ENCODE measurements at regions not wholly inside any gene's neighbourhood (a gene's known extent, or its start where the extent isn't known, plus 50 kb on each side); places are given as distances from the start of the nearest gene placed in this dataset.

- Histone ChIP-seq H3K4me1 (no peaks in the 10 kb centered on the region), H3K27ac (no peak overlapping the region), H3K36me3 (replicated peaks in 1 of 2; ENCODE audit: insufficient read depth in 1 of 2, low read depth in 2 of 2) (no peaks in the 10 kb centered on the region), H3K27me3 (no peaks in the 10 kb centered on the region), H3K4me3 (no peak overlapping the region), H3K9me3 (peaks cover 0 to 5% (median 0%) of the 10 kb centered on the region in 3 donors)
- no peak for TF ChIP-seq CTCF (IDR thresholded peaks at IDR 0.05)
- TF ChIP-seq POLR2A (IDR thresholded peaks at IDR 0.05), result no peak
- ATAC-seq, result no peak
- intact Hi-C loops (cut with DNase I), result no loop called here
- no peak for DNase-seq
- WGBS, 2 donors, result 13 to 47% methylated on average over 1 of the region's 1 CpG
Measured at GRCh38 chr4:28209371-28209924, 1348.8 kb downstream of the STIM2 start.

DNA sequence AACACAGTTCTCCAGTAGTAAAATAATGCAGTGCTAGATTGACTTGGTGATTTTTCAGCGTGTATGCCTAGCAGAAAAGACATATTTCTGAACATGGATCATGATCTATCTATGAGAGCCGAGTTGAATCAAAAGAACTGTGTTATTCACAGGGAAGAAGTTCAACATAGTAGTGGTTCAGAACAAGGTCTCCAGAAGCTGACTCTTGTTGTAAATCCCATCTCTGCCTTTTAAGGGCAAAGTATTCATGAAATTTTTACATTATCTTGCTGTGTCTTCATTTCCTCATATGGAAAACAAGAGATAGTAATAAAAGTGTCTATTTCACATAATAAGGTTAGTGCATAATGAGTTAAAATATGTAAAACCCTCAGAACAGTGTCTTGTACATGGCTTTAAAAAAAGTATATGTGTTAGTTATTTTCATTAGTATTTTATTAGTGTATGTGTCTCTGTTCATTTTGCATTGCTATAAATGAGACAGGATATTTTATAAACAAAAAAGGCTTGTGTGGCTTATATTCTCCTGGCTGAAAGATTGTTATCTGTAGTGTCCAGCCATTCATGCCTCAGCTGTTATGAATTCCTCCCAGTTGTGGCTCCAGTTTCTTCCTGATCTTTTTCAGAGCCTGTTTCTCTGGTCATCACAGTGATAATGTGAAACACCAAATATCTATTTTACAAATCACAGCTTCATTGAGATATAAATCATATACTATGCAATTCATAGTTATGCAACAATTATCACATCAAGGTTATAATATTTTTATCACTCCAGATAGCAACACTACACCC lies 1351.2 kb downstream of the STIM2 start:
- Histone ChIP-seq H3K9me3 (no peaks in the 10 kb centered on the region), H3K27ac (no peak overlapping the region), H3K4me1 (no peaks in the 10 kb centered on the region), H3K27me3 (no peaks in the 10 kb centered on the region), H3K36me3 (replicated peaks in 1 of 2; ENCODE audit: insufficient read depth in 1 of 2, low read depth in 2 of 2) (no peaks in the 10 kb centered on the region), H3K4me3 (no peak overlapping the region)
- DNase-seq (no peak), ATAC-seq (no peak)
- intact Hi-C loops (cut with DNase I), result no loop called here
- 24 to 32% methylated on average over 2 of the region's 2 CpGs for WGBS, 2 donors
- no peak for TF ChIP-seq POLR2A (IDR thresholded peaks at IDR 0.05)
- TF ChIP-seq CTCF (IDR thresholded peaks at IDR 0.05), result no peak

DNA sequence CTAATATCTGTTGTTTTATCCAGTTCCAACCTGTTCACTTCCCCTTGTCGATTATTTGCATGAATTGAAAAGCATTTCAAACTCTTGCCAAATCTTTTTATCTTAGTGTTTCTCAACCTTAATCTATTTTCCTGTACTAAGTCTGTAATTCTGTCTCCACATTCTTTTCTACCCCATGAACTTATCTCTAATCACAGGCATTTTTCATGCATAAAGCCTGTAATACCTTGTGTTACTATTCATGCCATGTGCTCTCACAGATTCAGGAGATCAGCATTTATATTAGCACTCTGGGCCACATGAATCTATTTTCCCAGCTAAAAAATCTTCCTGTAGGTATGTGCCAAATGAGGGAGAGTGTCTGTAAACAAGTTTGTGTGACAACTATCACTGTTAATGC lies 1360.9 kb downstream of the STIM2 start:
- 7 to 24% methylated on average over 1 of the region's 1 CpG for WGBS, 2 donors
- Histone ChIP-seq H3K9me3 (no peaks in the 10 kb centered on the region), H3K27ac (no peak overlapping the region), H3K4me1 (no peaks in the 10 kb centered on the region), H3K4me3 (no peak overlapping the region), H3K36me3 (replicated peaks in 1 of 2; ENCODE audit: insufficient read depth in 1 of 2, low read depth in 2 of 2) (no peaks in the 10 kb centered on the region), H3K27me3 (no peaks in the 10 kb centered on the region)
- intact Hi-C loops (cut with DNase I), result no loop called here
- DNase-seq (no peak), ATAC-seq (no peak)
- TF ChIP-seq POLR2A (IDR thresholded peaks at IDR 0.05) (no peak), CTCF (IDR thresholded peaks at IDR 0.05) (no peak)

- no peak for TF ChIP-seq POLR2A (IDR thresholded peaks at IDR 0.05)
- peak in 2 of 7 experiments; percentile 8 to 11 for TF ChIP-seq CTCF (IDR thresholded peaks at IDR 0.05)
- no peak overlapping the region for H3K4me3 ChIP-seq
- no peak overlapping the region for H3K27ac ChIP-seq
- ATAC-seq, result no peak
- DNase-seq, result peak in 2 of 4 donors; percentile 8 to 9
- H3K9me3 ChIP-seq, result no peaks in the 10 kb centered on the region
- no peaks in the 10 kb centered on the region for H3K4me1 ChIP-seq
- intact Hi-C loops (cut with DNase I), result no loop called here
- no peaks in the 10 kb centered on the region for H3K36me3 ChIP-seq (replicated peaks in 1 of 2; ENCODE audit: insufficient read depth in 1 of 2, low read depth in 2 of 2)
- WGBS, 2 donors, result 49 to 58% methylated on average over 2 of the region's 2 CpGs
- no peaks in the 10 kb centered on the region for H3K27me3 ChIP-seq
Measured at GRCh38 chr4:28225050-28225449, 1364.4 kb downstream of the STIM2 start.

Measured in body of pancreas (tissue), 4 donors.